Pancreas (tissue), 10 donors: ENCODE measurements at regions not wholly inside any gene's neighbourhood (a gene's known extent, or its start where the extent isn't known, plus 50 kb on each side); places are given as distances from the start of the nearest gene placed in this dataset.

Experiments used
- ATAC-seq, 4 donors: fragments of 200-7000 bp; cut with Tn5 transposase; one replicate each; pipeline versions ENCODE4 v1.8.0 to v1.9.1; 2020; ENCODE audit warnings: mild to moderate bottlenecking in 4 of 4, moderate library complexity in 4 of 4
- DNase-seq, 6 donors: peaks; one replicate each; pipeline ENCODE4 v3.0.0-alpha.2; 2020
- FAIRE-seq: peaks from 2 replicates; lab custom pipeline; 2012; peaks lifted over from hg19 to GRCh38; lab: Jason Lieb, UNC
- H3K27ac ChIP-seq, 4 donors: fragments of 200-600 bp; sonication (generic); 1 replicate in 3 of 4; 2 replicates in 1 of 4; pipeline versions ENCODE4 v1.5.0 to v1.8.0; 2020
- H3K27me3 ChIP-seq, 4 donors: fragments of 200-600 bp; one replicate each; pipeline ENCODE4 v1.8.0; 2021
- H3K36me3 ChIP-seq, 3 donors: fragments of 200-600 bp; sonication (generic) in 1 of 3; one replicate each; pipeline versions ENCODE4 v1.5.0 to v1.8.0; 2020 to 2021
- H3K4me1 ChIP-seq, 3 donors: fragments of 200-600 bp; one replicate each; pipeline ENCODE4 v1.8.0; 2021
- H3K4me3 ChIP-seq, 4 donors: fragments of 200-600 bp; sonication (generic) in 2 of 4; one replicate each; pipeline versions ENCODE4 v1.5.0 to v1.8.0; 2020 to 2021
- H3K9me3 ChIP-seq, 4 donors: fragments of 200-600 bp; one replicate each; pipeline ENCODE4 v1.8.0; 2021
- CTCF ChIP-seq, 4 donors: fragments of 200-600 bp; sonication (generic) in 3 of 4; IDR thresholded peaks; one replicate each; pipeline versions ENCODE4 v1.5.0 to v1.8.0; 2021; ENCODE audit warnings: antibody characterized with exemption in 4 of 4
- WGBS, 2 donors: extraction: QIAGEN DNeasy Blood & Tissue Kit; methylation state at CpG; one replicate each; pipeline ENCODE4 v1.1.7; 2013; 5-methylcytosine and 5-hydroxymethylcytosine counted together
- intact Hi-C, 3 donors: fragments of 100-400 bp; cut with DNase I; formaldehyde crosslinking; loops; one replicate each; pipeline versions ENCODE4 v1.11.1 to v1.14.2; 2022
- donor health status: healthy with polysubstance abuse.
- donor health status: DM: no; HTN: no; CAD: no; lungs with moderate emphysema.
- donor health status: DM: no; HTN: no; CAD: no.
- donor health status: control.
- donor health status: control.
- donor health status: Bipolar disorder and iron deficiency.
- donor health status: DM: yes; HTN: yes; CAD: no.
- donor health status: DM: no; HTN: no; CAD: no.
- donor health status: DM: no; HTN: no; CAD: no.
- donor health status: DM: yes; HTN: yes; CAD: no.

DNA sequence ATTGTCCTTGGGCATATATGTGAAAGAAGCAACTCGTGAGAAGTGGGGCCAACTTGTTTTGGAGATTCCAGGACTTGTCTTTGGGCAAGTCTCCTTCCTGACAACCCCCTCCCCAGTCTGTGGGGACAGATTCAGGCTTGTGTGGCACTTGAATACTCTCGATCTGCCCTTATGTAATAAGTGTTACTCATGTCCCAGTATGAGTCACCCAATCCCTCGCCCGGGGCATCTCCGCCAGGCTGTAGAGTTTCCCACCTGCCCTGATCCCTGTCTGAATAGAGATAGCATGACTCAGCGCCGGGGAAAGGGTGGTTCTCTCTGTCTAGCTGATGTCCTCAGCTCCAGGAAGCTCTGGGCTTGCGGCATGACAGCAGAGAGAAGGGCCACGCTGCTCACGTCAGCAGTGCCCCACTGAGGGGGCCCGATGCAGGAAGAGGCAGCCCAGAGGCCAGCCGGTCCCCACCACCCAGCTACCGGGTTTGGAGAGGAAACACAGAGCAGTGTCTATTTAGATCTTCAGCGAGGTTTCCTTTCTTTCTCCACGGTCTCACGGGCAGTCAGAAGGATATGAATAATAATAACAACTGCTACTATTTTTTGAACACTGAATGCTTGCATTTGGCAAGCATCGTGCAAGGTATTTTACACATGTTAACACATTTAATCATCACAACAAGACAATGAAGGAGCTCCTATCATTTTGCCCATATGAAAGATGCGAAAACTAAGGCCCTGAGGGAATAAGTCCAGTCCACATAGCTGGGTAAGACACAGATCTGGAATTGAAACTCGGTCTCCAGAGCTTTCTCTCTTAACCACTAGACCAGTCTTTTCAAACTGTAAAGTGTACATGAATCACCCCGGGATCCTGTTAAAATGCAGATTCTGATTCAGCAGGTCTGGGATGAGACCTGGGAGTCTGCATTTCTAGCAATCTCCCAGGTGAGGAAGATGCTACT is 426.7 kb upstream of the MAF start:
- TF ChIP-seq CTCF (IDR thresholded peaks at IDR 0.05) = no peak
- ATAC-seq (peak in 3 of 4 donors; percentile 37 to 81 (median 69)), FAIRE-seq (no peak), DNase-seq (peak in 4 of 6 donors; percentile 5 to 51 (median 22))
- Histone ChIP-seq H3K9me3 (no peaks in the 10 kb centered on the region), H3K36me3 (no peaks in the 10 kb centered on the region), H3K4me1 (no peaks in the 10 kb centered on the region), H3K27me3 (no peaks in the 10 kb centered on the region), H3K4me3 (no peak overlapping the region), H3K27ac (no peak overlapping the region)
- intact Hi-C loops = no loop called here
- 58 to 59% methylated on average over 20 of the region's 20 CpGs for WGBS, 2 donors

DNA sequence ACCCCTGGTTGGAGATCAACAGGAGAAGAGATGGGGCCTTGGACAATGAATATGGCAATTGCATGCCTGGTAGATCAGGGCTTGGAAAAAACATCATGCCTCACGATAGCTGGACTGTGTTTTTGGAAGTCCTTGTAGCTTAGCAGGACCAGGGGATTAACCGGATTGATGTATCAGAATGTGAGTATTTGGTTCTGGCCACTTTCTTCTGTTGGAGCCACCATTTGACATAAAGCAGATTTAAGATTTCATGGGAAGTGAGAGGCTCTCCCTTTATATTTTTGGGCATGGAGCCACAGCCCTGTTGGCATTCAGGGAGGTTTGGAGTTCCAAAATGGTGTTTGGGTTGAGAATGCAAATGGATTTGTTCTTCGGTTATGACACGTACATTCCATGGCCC is 424.7 kb upstream of the MAF start:
- intact Hi-C loops = no loop called here
- H3K4me1 ChIP-seq = no peaks in the 10 kb centered on the region
- 84 to 86% methylated on average over 4 of the region's 4 CpGs for WGBS, 2 donors
- no peaks in the 10 kb centered on the region for H3K36me3 ChIP-seq
- no peak overlapping the region for H3K4me3 ChIP-seq
- H3K27me3 ChIP-seq = no peaks in the 10 kb centered on the region
- DNase-seq = no peak
- no peaks in the 10 kb centered on the region for H3K9me3 ChIP-seq
- no peak for FAIRE-seq
- no peak for ATAC-seq
- H3K27ac ChIP-seq = no peak overlapping the region
- TF ChIP-seq CTCF (IDR thresholded peaks at IDR 0.05) = no peak

DNA sequence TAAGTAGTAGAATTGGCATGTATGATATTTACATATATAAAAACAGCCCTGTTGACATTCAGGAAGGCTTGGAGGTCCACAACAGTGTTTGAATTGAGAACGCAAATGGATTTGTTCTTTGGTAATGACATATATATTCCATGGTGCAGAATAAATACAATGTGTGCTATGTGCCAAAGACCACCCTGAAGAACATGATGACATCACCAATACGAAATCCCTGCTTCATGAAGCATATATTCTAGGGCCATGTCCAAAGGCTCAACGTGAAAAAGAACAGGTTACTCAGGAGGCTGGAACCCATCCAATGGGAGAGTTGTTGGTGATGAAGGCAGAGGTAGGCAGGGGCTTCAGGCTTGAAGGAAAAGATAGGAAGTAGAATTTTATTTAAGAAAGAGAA is 423.9 kb upstream of the MAF start:
- intact Hi-C loops = no loop called here
- TF ChIP-seq CTCF (IDR thresholded peaks at IDR 0.05) = no peak
- ATAC-seq (no peak), DNase-seq (no peak), FAIRE-seq (no peak)
- H3K36me3 ChIP-seq = no peaks in the 10 kb centered on the region
- no peaks in the 10 kb centered on the region for H3K9me3 ChIP-seq
- H3K27ac ChIP-seq = no peak overlapping the region
- 79 to 85% methylated on average over 3 of the region's 3 CpGs for WGBS, 2 donors
- H3K4me3 ChIP-seq = no peak overlapping the region
- no peaks in the 10 kb centered on the region for H3K27me3 ChIP-seq
- H3K4me1 ChIP-seq = no peaks in the 10 kb centered on the region

DNA sequence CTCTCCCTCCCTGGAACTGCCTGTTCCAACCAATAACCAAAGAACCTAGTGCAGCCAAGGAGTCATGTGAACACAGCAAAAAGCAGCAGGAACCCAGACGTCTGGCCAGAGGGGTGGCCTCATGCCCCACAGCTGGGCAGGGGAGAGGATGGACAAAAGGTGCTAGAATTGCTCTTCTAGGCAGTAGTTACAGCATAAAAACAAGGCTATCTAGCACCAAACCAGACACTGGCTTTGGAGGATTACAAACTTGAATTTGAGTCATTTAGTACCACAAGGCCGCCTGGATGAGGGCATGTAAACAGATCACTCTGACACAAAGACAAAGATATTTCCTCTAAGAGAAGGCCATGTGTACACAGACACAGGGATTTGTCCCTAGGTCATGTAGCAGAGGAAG is 423.3 kb upstream of the MAF start:
- intact Hi-C loops = no loop called here
- H3K36me3 ChIP-seq = no peaks in the 10 kb centered on the region

More for the DNA sequence above, 423.3 kb upstream of the MAF start:
- no peaks in the 10 kb centered on the region for H3K27me3 ChIP-seq
- ATAC-seq (no peak), FAIRE-seq (no peak), DNase-seq (no peak)
- H3K27ac ChIP-seq = no peak overlapping the region
- no peaks in the 10 kb centered on the region for H3K4me1 ChIP-seq
- H3K9me3 ChIP-seq = no peaks in the 10 kb centered on the region
- no peak for TF ChIP-seq CTCF (IDR thresholded peaks at IDR 0.05)
- WGBS, 2 donors = 69 to 72% methylated on average over 2 of the region's 2 CpGs
- no peak overlapping the region for H3K4me3 ChIP-seq
